Tibial nerve (tissue), 4 donors: ENCODE measurements at regions not wholly inside any gene's neighbourhood (a gene's known extent, or its start where the extent isn't known, plus 50 kb on each side); places are given as distances from the start of the nearest gene placed in this dataset.

Experiments
- CTCF ChIP-seq, 5 experiments: fragments of 200-600 bp in 3 of 5; fragments of 450-650 bp in 2 of 5; sonication (generic) in 3 of 5; IDR thresholded peaks; one replicate each; pipeline ENCODE4 v1.5.1; 2016 to 2019; ENCODE audit warnings: antibody characterized with exemption in 5 of 5, mild to moderate bottlenecking in 3 of 5, moderate library complexity in 2 of 5
- EP300 ChIP-seq, 2 donors: sonication (generic); formaldehyde crosslinking; IDR thresholded peaks; one replicate each; pipeline ENCODE4 v1.6.1; 2017; ENCODE audit warnings: antibody characterized with exemption in 2 of 2, mild to moderate bottlenecking in 1 of 2
- POLR2A ChIP-seq, 2 donors: fragments of 450-650 bp; IDR thresholded peaks; one replicate each; pipeline ENCODE4 v1.6.1; 2017; ENCODE audit warnings: antibody characterized with exemption in 2 of 2, mild to moderate bottlenecking in 2 of 2, moderate library complexity in 2 of 2

GRCh38 chr3:178090899-178091298 is 445.3 kb upstream of the KCNMB2 start:
- TF ChIP-seq CTCF (IDR thresholded peaks at IDR 0.05) = no peak
- no peak for TF ChIP-seq EP300 (IDR thresholded peaks at IDR 0.05)
- TF ChIP-seq POLR2A (IDR thresholded peaks at IDR 0.05) = no peak
